Immature natural killer cell (primary cell): ENCODE measurements at regions not wholly inside any gene's neighbourhood (a gene's known extent, or its start where the extent isn't known, plus 50 kb on each side); places are given as distances from the start of the nearest gene placed in this dataset.
A peak's percentile ranks its signal among the peaks of the same experiment; 100 is the strongest.

Source experiments
- DNase-seq, 3 donors: peaks; one replicate each; pipeline ENCODE4 v3.0.0; 2022; ENCODE audit warnings: mixed read lengths in 1 of 3
- H3K27ac Mint-ChIP-seq, 6 donors: one replicate each; pipeline ENCODE4 v1.8.0; 2020; ENCODE audit warnings: mixed read lengths in 6 of 6, mild to moderate bottlenecking in 5 of 6, inconsistent platforms in 4 of 6, moderate library complexity in 3 of 6
- H3K27me3 Mint-ChIP-seq, 3 donors: one replicate each; pipeline ENCODE4 v1.8.0; 2020 to 2021; ENCODE audit warnings: low read depth in 3 of 3, mild to moderate bottlenecking in 3 of 3, mixed read lengths in 3 of 3, moderate library complexity in 3 of 3, inconsistent platforms in 1 of 3
- H3K36me3 Mint-ChIP-seq, 3 donors: one replicate each; pipeline ENCODE4 v1.8.0; 2020; ENCODE audit warnings: mixed read lengths in 3 of 3, inconsistent platforms in 2 of 3, mild to moderate bottlenecking in 2 of 3
- H3K4me1 Mint-ChIP-seq, 2 donors: one replicate each; pipeline ENCODE4 v1.8.0; 2020; ENCODE audit warnings: inconsistent platforms in 2 of 2, mild to moderate bottlenecking in 2 of 2, mixed read lengths in 2 of 2, moderate library complexity in 1 of 2
- H3K4me3 Mint-ChIP-seq, 5 donors: one replicate each; pipeline ENCODE4 v1.8.0; 2020; ENCODE audit warnings: mild to moderate bottlenecking in 5 of 5, mixed read lengths in 5 of 5, inconsistent platforms in 3 of 5, moderate library complexity in 3 of 5
- H3K9me3 Mint-ChIP-seq, 6 donors: one replicate each; pipeline ENCODE4 v1.8.0; 2020; ENCODE audit warnings: mild to moderate bottlenecking in 6 of 6, mixed read lengths in 6 of 6, inconsistent platforms in 4 of 6, moderate library complexity in 3 of 6

GRCh38 chr14:44204061-44204835 is 302.8 kb downstream of the FSCB start:
- Mint-ChIP-seq H3K27me3 (peaks cover 0 to 1% (median 0%) of the 10 kb centered on the region in 3 donors), H3K27ac (no peak overlapping the region), H3K4me3 (no peak overlapping the region), H3K9me3 (peaks cover 5 to 51% (median 13%) of the 10 kb centered on the region in 6 donors), H3K36me3 (no peaks in the 10 kb centered on the region), H3K4me1 (no peaks in the 10 kb centered on the region)
- no peak for DNase-seq

- H3K27me3 Mint-ChIP-seq, result peaks cover 0 to 2% (median 0%) of the 10 kb centered on the region in 3 donors
- H3K9me3 Mint-ChIP-seq, result peaks cover 17 to 38% (median 28%) of the 10 kb centered on the region in 6 donors
- H3K4me3 Mint-ChIP-seq, result no peak overlapping the region
- no peak for DNase-seq
- H3K4me1 Mint-ChIP-seq, result no peaks in the 10 kb centered on the region
- peaks cover 0 to 3% (median 0%) of the 10 kb centered on the region in 3 donors for H3K36me3 Mint-ChIP-seq
- no peak overlapping the region for H3K27ac Mint-ChIP-seq
Observed at GRCh38 chr14:44180975-44181374, 326.1 kb downstream of the FSCB start.

- DNase-seq, result no peak
- Mint-ChIP-seq H3K9me3 (peaks cover 8 to 44% (median 16%) of the 10 kb centered on the region in 6 donors), H3K27me3 (no peaks in the 10 kb centered on the region), H3K27ac (no peak overlapping the region), H3K36me3 (no peaks in the 10 kb centered on the region), H3K4me1 (no peaks in the 10 kb centered on the region), H3K4me3 (no peak overlapping the region)
Observed at GRCh38 chr14:44170556-44170955, 336.5 kb downstream of the FSCB start.

GRCh38 chr14:44170101-44170500 is 337.0 kb downstream of the FSCB start:
- Mint-ChIP-seq H3K4me1 (no peaks in the 10 kb centered on the region), H3K27me3 (no peaks in the 10 kb centered on the region), H3K9me3 (peaks cover 8 to 44% (median 15%) of the 10 kb centered on the region in 6 donors)

GRCh38 chr14:44168566-44168965 is 338.5 kb downstream of the FSCB start:
- no peaks in the 10 kb centered on the region for H3K27me3 Mint-ChIP-seq
- no peak for DNase-seq
- H3K4me3 Mint-ChIP-seq, result no peak overlapping the region
- H3K9me3 Mint-ChIP-seq, result peaks cover 5 to 43% (median 11%) of the 10 kb centered on the region in 6 donors
- H3K36me3 Mint-ChIP-seq, result no peaks in the 10 kb centered on the region
- no peaks in the 10 kb centered on the region for H3K4me1 Mint-ChIP-seq
- H3K27ac Mint-ChIP-seq, result no peak overlapping the region

More at GRCh38 chr14:44170101-44170500, 337.0 kb downstream of the FSCB start:
- Mint-ChIP-seq H3K27ac (no peak overlapping the region), H3K36me3 (no peaks in the 10 kb centered on the region), H3K4me3 (no peak overlapping the region)
- DNase-seq, result no peak

GRCh38 chr14:44166611-44167010 is 340.5 kb downstream of the FSCB start:
- Mint-ChIP-seq H3K36me3 (no peaks in the 10 kb centered on the region), H3K27me3 (no peaks in the 10 kb centered on the region), H3K9me3 (peaks cover 5 to 50% (median 9%) of the 10 kb centered on the region in 6 donors), H3K4me3 (no peak overlapping the region), H3K27ac (no peak overlapping the region), H3K4me1 (no peaks in the 10 kb centered on the region)
- no peak for DNase-seq

DNA sequence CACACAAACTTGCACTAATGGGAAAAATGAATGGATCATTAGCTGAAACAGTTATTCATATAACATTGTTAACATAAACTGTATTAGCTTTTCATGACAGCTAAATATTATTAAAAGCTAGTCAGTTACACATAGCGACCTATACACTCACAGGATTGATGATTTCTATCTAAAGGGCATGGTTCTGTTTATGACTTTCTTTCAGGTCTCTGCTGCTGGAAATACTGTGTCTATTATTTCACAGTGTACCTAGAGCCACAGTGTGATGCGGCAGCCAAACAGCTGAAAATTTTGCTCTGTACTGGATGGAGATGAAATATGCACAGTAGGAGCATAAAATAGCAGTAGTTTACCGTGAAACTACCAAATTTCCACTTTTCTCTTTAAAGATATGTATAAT is 341.1 kb downstream of the FSCB start:
- H3K4me1 Mint-ChIP-seq, result no peaks in the 10 kb centered on the region
- H3K9me3 Mint-ChIP-seq, result peaks cover 5 to 45% (median 9%) of the 10 kb centered on the region in 6 donors
- no peak for DNase-seq
- no peaks in the 10 kb centered on the region for H3K27me3 Mint-ChIP-seq
- H3K4me3 Mint-ChIP-seq, result no peak overlapping the region
- H3K36me3 Mint-ChIP-seq, result no peaks in the 10 kb centered on the region
- H3K27ac Mint-ChIP-seq, result no peak overlapping the region

GRCh38 chr14:44165286-44165685 is 341.8 kb downstream of the FSCB start:
- Mint-ChIP-seq H3K36me3 (no peaks in the 10 kb centered on the region), H3K27ac (no peak overlapping the region), H3K9me3 (peaks cover 3 to 41% (median 8%) of the 10 kb centered on the region in 6 donors), H3K4me3 (no peak overlapping the region), H3K4me1 (no peaks in the 10 kb centered on the region), H3K27me3 (no peaks in the 10 kb centered on the region)
- DNase-seq, result no peak

- Mint-ChIP-seq H3K4me1 (no peaks in the 10 kb centered on the region), H3K36me3 (no peaks in the 10 kb centered on the region), H3K27ac (no peak overlapping the region), H3K9me3 (peaks cover 3 to 38% (median 8%) of the 10 kb centered on the region in 6 donors), H3K27me3 (no peaks in the 10 kb centered on the region), H3K4me3 (no peak overlapping the region)
- DNase-seq, result no peak
Observed at GRCh38 chr14:44163946-44164345, 343.1 kb downstream of the FSCB start.

DNA sequence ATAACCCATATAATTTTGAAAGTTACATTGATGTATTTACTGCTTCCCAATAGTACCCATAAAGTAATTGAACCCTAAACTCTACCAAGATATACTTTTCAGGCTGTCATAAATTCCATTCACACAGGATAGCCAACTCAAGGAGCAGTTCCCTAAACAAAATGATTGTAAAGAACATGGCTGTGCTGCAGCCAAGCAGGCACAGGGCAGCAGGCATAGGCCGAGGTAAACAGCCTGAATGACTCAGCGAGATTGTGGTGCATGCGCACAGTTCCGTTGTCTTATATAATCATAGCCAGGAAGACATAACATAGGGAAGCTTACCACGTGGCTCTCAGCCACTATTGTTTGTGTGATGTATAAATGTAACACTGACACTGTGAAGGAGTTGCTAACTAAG is 344.9 kb downstream of the FSCB start:
- Mint-ChIP-seq H3K36me3 (no peaks in the 10 kb centered on the region), H3K4me3 (no peak overlapping the region), H3K27ac (no peak overlapping the region), H3K4me1 (no peaks in the 10 kb centered on the region), H3K9me3 (peaks cover 5 to 39% (median 11%) of the 10 kb centered on the region in 6 donors), H3K27me3 (no peaks in the 10 kb centered on the region)
- DNase-seq, result no peak

DNA sequence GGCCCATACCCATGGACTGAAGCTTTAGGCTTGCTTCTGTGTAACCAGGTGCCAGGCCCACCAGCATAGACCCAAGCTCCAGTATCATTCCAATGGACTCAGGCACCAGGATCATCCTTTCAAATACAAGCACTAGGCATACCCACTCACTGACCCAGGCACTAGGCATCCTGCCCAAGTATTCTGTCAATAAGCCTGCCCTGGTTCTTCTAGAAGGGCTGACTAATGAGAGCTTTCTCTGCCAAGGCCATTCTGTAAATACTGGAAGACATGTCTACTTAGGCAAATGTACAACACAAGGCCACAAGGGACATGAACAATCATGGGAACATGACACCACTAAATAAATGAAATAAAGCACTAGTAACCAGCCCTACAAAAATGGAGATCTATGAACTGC is 352.2 kb downstream of the FSCB start:
- Mint-ChIP-seq H3K4me1 (no peaks in the 10 kb centered on the region), H3K27ac (no peak overlapping the region), H3K27me3 (no peaks in the 10 kb centered on the region), H3K4me3 (no peak overlapping the region), H3K36me3 (no peaks in the 10 kb centered on the region), H3K9me3 (peaks cover 16 to 45% (median 24%) of the 10 kb centered on the region in 6 donors)
- DNase-seq, result no peak

DNA sequence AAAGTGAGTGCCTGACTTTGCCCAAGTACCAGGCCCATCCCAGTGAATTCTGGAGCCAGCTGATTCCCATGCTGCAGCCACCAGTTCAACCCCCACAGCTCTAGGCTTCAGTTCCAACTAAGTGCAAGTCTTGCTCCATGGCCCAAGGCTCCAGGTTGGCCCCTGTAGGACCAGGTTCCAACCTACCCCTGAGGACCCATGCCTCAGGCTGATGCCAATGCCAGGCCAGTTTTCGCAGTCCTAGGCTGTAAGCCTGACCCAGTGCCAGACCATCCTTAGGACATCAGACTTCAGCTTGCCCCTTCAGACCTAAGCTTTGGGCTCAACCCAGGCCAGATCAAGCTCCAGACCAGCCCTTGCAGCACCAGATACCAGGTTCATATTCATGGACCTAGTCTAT is 352.6 kb downstream of the FSCB start:
- DNase-seq, result no peak
- H3K4me1 Mint-ChIP-seq, result no peaks in the 10 kb centered on the region
- H3K27ac Mint-ChIP-seq, result no peak overlapping the region
- no peak overlapping the region for H3K4me3 Mint-ChIP-seq
- H3K9me3 Mint-ChIP-seq, result peaks cover 16 to 47% (median 24%) of the 10 kb centered on the region in 6 donors
- H3K27me3 Mint-ChIP-seq, result no peaks in the 10 kb centered on the region
- no peaks in the 10 kb centered on the region for H3K36me3 Mint-ChIP-seq

GRCh38 chr14:44151130-44151820 is 355.8 kb downstream of the FSCB start:
- Mint-ChIP-seq H3K36me3 (no peaks in the 10 kb centered on the region), H3K9me3 (peaks cover 6 to 40% (median 16%) of the 10 kb centered on the region in 6 donors), H3K27me3 (no peaks in the 10 kb centered on the region), H3K4me3 (no peak overlapping the region), H3K4me1 (no peaks in the 10 kb centered on the region), H3K27ac (peak overlapping the region in 1 of 6 donors; percentile 20)
- DNase-seq, result no peak

- DNase-seq, result no peak
- Mint-ChIP-seq H3K27me3 (no peaks in the 10 kb centered on the region), H3K36me3 (no peaks in the 10 kb centered on the region), H3K9me3 (peaks cover 8 to 33% (median 13%) of the 10 kb centered on the region in 6 donors), H3K4me1 (no peaks in the 10 kb centered on the region), H3K27ac (no peak overlapping the region), H3K4me3 (no peak overlapping the region)
Observed at GRCh38 chr14:44149597-44149996, 357.5 kb downstream of the FSCB start.
